Suppressor macrophage treated with lipopolysaccharide for 4 hours (primary cell): ENCODE measurements at regions not wholly inside any gene's neighbourhood (a gene's known extent, or its start where the extent isn't known, plus 50 kb on each side); places are given as distances from the start of the nearest gene placed in this dataset.
"Not testable (repeated sequence)": the region's sequence is repeated elsewhere in the genome, so short reads cannot be mapped to it uniquely, and the experiment has no call there.

ENCODE experiments used
- DNase-seq: peaks from one replicate; pipeline ENCODE4 v3.0.0-alpha.2; 2020

DNA sequence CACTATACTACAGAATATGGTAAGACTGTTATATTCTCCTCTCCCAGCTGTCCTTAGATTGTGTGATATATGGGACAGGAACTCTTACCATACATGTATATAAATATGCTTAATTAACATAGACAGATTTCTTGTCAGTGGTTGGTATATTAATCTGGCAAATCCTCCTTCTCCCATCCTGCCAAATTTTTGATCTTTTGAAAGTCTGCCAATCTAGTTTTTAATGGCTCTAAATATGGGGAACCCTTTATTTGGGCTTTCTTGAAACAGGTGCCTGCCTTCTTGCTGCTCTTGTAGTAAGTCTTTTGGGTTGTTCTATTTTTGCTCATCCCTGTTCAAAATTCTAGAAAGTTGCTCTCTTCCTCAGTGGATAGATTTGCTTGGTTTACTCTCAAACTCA lies 63.5 kb downstream of the SPATA31D1 start:
- no peak for DNase-seq

DNA sequence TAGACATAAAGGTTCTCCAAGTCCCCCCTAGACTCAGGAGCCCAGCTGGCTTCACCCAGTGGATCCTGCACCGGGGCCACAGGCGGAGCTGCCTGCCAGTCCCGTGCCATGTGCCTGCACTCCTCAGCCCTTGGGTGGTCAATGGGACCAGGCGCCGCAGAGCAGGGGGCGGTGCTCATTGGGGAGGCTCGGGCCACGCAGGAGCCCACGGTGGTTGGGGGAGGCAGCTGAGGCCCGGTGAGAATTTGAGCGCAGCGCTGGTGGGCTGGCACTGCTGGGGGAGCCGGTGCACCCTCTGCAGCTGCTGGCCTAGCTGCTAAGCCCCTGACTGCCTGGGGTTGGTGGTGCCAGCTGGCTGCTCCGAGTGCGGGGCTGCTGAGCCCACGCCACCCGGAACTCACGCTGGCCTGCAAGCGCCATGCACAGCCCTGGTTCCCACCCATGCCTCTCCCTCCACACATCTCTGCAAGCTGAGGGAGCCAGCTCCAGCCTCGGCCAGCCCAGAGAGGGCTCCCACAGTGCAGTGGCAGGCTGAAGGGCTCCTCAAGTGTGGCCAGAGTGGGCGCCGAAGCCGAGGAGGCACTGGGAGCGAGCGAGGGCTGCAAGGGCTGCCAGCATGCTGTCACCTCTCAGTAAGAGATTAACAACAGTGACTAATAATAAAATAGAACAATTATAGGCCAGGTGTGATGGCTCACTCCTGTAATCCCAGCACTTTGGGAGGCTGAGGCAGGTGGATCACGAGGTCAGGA lies 65.9 kb downstream of the SPATA31D1 start:
- no peak for DNase-seq

DNA sequence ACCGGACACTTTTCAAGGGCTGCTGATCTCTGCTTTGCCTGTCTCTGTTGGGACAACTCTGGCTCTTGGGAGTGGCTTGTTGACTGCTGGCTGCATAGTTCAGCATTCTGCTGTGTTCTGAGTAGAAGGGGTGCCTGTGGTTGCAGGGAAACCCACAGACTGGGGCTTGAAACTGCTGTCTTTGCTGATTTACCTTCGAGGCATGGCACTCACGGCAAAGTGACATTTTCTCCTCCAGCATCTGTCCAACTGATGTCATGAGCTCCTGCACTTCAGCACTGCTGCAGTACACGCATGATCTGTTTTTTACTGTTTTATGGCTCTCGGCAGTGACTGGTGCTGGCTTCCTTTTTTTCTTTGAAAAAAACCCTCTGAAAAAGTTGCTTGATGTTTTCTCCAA lies 69.2 kb downstream of the SPATA31D1 start:
- DNase-seq: no peak

DNA sequence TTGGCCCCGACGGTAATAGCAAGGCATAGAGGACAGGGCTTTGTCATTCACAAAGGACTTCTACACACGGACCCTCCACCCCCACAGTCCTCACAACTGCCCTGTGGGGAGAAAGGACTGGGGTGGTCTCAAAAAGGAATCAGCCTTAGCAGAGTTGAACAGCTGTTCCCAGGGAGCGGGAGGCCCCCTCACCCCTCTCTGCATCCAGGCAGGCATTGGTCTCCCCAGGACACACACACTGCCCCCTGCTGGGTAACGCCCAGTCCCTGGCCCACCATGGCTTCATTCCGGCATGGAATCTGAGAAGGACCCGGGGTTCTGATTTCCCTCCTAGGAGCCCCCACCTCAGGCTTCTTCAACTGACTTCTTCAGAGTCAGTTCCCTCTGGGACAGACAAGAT lies 73.2 kb downstream of the SPATA31D1 start:
- not testable (repeated sequence) for DNase-seq

DNA sequence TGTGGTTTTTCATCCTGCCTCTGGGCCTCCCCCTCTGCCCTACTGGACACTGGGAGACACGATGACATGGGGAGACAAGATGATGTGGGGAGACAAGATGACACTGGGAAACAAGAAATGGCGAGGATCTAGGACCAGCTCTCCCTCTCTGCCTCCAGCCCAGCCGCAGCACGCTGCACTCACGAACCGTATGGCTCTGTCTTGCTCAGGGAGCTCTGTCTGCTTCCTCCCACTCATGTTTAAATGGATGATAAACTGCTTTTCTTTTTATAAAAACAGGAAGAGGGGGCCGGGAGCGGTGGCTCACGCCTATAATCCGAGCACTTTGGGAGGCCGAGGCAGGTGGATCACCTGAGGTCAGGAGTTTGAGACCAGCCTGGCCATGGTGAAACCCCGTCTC lies 73.7 kb downstream of the SPATA31D1 start:
- no peak for DNase-seq

DNA sequence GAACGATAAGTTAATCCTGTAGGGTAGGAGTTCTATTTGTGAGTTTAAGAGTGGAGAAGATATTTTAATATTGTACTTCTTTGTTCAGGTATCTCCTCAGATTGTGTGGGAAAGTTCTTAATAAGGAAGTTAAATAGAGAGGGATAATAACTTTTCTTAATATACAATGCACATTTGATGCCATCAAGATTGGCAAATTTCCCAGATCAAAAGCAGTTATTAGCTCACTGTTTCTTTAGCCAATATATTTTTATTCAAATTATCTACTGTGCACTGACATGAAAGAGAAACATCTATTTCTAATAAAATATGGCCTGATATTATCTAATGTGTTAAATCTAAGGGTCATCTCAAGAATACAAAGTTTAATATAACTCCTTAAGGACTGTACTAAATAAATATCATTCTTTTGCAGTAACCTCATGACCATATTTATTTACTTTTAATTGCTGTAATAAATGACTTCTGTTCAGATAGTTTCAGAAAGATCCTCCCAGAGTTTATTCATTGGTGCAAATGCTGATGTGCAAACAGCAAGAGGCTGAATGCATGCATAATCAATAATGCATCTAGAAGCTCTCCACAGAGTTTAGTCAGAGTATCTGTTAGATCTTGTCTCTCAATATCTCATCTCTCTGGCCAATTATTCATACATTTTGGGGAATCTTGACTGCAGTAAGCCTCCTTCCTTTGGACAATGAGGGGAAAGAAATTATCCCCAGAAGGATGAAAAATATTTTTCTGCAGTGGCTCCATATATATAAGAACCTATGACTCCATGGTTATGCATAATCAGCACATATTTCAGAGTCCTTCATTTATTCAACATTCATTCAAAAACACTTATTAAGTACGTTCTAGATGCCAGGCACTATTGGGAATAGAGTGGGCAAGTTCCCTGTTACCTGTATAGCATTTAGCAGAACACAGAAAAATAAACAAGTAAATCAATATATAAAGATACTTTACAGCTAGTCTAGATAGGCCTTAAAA lies 85.3 kb downstream of the SPATA31D1 start:
- no peak for DNase-seq

DNA sequence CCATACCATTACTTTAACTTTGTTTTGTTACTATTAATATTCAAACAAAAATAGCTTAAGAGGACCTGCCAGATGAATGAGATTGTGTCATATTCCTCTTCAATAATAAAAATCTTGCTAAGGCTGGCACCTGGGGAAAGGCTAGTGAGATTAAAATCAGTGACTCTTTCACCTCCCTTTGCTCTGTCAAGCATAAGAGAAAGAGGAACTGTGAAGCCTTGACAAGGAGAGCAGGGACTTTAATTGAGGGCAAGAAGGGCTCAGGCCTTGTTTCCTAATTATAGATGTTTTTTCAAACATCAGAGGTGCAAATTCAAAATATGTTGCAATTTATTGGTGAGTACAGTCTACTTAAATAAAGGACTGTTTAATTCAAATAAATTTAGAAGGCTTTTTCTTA lies 91.7 kb downstream of the SPATA31D1 start:
- DNase-seq: no peak

DNA sequence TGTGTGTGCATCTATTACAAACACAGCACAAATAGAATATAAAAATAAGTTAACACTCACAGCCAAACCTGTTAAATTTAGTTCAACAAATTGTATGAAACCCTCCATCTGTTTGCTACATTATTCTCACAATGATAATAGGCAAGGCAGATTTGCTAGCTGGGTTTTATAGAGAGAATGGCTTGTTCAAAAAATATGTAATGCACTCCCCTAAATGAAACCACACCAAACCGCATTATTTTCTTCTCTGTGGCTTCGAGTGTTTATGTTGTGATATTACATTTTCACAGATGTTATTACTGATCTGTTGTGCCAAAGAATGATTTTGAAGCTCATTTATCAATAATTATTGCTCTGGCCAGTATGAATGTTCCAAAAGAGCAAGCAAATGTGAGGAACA lies 92.9 kb downstream of the SPATA31D1 start:
- DNase-seq: no peak

DNA sequence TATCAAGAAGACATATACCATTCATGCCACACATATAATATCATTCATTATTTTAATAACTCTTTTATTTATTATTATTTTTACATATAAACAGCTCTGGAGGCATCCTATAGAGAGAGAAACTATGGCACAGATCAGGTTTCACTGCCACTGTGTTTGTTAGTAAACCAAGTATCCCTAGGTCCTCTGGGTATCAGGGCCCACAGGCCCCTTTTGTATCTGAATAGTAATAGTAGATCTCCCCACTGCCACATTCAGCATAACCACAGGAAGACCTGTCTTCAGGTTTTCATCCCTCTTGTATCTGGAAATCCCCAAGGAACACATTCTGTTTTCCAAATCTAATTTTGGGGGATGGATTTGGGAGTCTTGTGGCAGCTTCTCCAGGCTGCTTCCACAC lies 94.0 kb downstream of the SPATA31D1 start:
- no peak for DNase-seq

DNA sequence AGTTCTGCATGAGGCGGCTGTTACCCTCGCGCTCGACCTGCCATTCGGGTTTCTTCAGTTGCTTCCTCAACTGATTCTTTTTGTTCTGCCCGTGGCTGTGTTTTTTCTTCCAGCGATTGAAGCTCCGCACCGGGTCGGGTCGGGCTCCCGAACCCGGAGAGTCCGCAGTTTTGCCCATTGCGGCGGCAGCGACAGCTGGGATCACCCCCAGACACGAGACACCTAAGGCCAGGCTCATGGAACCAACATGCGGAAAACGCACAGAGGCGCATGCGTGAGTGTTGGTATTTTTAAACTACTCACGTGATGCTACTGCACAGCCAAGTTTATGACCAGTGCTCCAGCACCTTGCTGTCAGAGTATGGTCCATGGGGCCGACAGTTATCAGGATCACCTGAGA lies 100.0 kb downstream of the SPATA31D1 start:
- no peak for DNase-seq

DNA sequence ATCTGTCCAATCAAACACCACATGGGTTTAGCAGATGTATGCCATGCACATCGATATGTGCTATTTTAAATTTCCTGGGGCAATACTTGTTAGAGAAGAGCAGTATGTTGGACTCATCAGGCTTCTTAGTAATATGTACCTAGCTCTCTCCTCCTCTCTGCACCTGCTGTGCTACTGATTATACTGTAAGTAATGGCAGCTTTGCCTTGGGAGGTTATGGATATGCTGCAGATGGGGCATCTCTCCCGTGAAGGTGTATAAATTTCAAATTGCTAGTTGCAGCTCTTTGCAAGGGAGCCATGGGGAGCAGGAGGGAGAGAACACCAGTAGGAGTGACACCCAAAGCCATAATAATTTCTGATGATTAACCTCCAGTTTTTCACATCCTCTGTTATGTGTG lies 101.5 kb downstream of the SPATA31D1 start:
- DNase-seq: no peak

DNA sequence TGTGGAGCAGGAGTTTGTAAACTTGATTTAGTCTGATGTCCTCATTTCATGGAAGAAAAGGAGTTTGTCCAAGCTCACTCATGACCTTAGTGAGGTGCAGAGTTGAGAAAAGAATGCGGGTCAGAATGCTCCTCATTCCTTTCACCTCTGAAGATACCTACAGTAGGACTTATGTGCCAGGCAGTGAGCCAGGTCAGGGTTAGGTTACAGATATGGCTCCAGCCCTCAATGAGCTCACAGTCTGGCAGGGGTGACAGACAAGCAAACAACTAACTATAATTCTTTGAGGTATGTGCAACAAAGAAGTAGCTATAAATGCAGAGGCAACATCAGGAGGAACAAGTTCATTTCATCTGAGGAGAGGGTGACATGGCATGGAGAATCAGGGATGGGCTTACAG lies 102.5 kb downstream of the SPATA31D1 start:
- DNase-seq: no peak

DNA sequence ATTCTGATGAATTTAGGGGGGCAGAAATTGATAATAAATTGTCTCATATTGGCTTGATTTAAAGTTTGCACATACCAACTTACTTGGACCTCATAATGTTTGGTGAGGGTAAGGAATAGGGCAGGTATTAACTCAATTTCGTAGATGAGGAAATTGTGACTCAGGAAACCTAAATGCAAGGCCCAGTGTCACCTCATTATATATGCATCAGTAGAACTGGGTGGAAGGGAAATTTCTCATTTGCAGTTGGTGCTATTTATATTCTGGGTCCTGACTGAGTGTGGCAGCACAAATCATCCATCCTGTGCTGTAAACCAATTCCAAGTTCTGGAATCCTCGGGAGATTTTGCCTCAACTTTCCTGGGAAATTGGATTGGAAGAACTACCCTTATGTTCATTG lies 103.0 kb downstream of the SPATA31D1 start:
- DNase-seq: no peak

DNA sequence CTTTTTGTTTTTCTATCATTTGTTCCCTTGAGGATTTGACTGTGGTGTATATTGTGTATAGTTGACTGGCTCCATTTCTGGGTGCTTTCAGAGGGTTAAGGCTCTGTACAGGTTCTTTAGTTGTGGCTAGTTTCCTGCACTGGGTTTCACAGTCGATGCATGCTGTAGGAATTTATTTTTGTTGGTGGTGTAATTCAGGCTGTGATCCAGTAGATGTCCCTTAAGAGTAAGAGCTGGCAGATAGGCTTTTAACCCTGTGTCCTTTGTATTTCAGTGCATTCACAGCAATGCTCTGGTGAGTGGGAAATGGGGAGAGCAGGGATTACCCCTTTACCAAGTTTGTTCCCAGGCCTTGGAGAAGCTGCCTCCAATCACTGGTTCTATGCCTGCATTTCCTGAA lies 112.9 kb downstream of the SPATA31D1 start:
- no peak for DNase-seq

DNA sequence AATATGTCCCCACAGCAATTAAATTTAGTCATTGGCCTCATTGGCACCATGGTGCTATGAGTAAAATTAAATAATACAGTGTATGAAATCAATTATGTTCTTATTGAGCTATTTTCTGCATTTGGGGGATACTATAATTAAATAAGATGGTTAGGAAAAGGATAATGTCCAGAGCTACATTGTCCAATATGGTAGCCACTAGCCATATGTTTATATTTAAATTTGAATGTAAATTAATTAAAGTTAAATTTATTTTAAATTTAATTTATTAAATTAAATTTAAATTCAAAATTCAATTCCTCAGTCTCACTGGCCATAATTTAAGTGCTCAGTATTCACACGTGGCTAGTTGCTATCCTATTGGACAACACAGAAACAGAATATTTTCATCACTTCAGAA lies 115.7 kb downstream of the SPATA31D1 start:
- DNase-seq: no peak

DNA sequence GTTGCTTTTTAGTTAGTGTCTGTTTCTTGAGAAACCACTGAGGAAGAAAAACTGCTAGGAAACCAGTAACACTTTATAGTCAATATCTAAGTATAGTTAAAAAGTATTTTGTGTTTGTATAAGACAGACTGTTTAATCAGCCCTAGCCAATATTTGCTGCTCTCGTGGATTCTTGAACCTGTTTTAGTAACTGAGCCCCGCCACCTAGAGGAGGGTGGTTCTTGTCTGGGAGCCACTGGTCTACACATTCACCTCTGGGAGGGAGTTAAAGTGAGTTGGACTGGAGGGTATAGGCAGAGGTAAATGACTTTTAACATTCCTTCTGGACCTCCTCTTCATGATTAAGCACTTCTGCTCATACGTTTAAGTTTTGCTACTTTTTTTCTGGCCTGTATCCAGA lies 117.2 kb downstream of the SPATA31D1 start:
- DNase-seq: no peak

DNA sequence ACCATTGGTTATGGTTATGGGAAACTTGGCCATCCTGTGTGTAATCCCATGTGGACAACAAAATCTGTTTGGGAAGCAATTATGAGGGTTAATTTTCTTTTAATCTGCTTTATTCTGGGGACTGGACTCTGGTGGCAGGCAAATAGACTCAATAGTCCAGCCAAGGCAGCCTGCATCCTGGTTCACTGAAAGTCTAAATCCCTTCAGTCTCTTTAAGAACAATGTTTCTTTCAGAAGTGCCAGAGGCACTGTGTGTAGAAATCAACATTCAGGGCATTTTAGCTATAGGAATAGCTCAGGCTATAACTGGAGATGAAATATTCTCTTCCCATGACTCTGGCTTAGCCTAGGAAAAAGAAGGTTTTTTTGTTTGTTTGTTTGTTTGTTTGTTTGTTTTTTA lies 118.0 kb downstream of the SPATA31D1 start:
- DNase-seq: no peak

DNA sequence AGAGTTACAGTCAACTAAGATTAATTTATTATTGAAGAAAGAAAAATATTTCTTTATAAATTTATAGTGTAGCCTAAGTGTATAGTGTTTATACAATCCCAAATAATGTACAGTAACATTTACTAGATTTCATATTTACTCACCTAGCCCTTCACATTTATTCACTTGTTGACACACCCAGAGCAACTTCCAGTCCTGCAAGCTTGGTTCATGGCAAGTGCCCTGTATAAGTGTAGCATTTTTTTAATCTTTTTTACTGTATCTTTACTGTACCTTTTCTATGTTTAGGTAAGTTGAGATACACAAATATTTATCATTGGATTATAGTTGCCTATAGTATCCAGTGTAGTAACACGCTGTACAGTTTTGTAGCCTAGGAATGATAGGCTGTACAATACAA lies 119.9 kb downstream of the SPATA31D1 start:
- DNase-seq: no peak

DNA sequence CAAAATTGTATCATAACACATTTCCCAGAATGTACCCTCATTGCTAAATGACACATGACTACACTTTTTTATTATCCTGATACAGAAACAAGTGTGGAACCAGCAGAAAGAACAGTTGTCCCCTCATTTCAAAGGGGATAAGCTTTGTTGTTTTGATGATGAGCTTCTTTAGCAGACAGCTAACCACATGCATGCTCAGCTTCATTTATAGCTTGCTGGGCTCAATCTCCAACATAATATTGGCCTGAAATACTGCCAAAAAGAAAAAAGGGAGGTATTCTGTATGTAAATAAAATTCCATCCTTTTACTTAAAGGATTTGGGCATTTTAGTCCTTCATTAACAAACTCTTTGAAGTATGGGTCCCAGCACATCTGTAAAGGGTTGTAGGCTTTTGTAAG lies 120.4 kb downstream of the SPATA31D1 start:
- DNase-seq: no peak

DNA sequence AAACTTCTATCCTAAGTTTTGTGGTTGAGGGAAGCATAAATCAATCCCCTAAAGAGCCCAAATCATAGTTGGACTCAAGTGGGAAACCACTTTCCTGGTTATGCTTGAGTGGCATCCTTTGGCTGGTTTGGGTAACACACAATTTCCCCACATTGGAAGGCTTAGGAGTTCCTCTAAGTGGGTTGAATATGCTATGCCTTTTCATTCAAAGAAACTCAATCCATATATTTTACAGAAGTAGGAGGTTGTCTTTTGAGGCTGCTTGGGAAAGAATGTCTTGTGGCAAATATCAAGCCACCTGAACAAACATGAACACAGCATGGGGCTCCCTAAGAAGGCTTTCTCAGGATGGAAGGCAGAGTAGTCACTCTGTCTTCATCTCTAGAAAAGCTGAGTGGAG lies 121.1 kb downstream of the SPATA31D1 start:
- DNase-seq: no peak

DNA sequence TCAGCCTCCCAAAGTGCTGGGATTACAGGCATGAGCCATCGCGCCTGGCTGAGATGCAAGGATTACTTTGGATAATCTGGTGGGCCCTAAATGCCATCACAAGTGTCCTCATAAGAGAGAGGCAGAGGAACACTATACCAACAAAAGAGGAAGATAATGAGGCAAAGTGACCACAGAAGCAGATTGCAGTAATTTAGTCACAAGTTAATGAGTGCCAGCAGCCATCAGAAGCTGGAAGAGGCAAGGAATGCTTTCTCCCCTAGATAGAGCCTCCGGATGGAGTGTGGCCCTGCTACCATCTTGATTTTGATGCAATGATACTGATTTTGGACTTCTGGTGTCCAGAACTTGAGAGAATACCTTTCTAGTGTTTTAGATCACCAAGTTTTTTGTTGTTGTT lies 122.3 kb downstream of the SPATA31D1 start:
- peak; percentile 11 for DNase-seq

DNA sequence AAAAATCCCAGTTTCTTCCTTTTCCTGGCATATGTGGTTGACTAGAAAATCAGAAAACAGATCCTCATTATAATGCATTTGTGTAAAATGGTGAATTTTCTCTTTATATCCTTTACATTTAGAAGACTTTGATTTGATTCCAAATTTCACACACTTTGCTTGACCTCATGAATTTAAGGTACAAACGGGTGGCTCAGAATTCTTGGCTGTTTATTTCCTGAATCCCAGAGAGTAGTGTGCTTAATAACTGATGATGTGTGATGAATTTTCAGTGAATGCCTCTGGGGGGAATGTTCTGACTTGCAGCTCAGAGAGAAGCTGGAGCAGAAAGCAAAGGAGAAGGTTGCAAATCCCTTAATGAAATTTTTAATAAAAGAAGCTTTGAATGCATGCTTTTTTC lies 126.8 kb downstream of the SPATA31D1 start:
- DNase-seq: no peak

DNA sequence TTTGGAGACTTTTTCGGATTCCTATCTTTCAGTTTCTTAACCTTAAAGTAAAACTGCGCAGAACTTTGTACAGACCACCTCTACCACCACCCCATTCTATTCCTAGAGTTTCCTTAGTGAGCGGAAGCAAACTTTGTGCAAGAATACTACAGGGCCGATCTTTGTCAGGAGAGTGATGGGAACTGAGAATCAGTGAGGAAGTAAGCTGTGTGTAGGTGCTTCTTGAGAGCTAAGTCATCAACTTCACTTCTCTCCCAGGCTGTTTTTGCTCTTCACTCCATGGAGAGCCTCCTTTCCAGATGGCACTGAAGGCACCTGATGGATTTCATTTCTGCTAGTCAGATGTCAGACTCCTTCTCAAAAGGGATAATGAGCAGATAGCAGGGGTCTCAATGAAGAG lies 127.3 kb downstream of the SPATA31D1 start:
- DNase-seq: no peak

DNA sequence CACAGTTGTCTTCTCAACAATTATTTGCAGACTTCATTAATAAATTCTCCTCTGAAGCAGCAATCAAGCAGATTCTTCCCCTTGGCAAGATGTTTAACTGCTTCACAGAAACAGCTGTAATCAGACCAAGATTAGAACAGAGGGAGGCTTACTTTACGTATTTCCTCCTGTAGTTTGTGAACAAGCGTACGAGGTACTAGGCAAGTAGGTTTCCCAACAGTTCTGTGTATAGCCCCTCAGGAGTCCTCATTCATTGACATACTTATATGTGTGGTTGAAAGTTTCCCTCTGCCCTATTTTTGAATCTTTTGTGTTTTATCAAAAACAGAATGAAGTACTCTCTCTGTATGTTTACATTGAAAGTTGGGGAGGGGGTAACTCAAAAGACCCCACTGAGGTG lies 128.0 kb downstream of the SPATA31D1 start:
- DNase-seq: no peak
